K562 (cell line): ENCODE measurements at regions not wholly inside any gene's neighbourhood (a gene's known extent, or its start where the extent isn't known, plus 50 kb on each side); places are given as distances from the start of the nearest gene placed in this dataset.

Source experiments
- ATAC-seq: fragments of 200-7000 bp; cut with Tn5 transposase; 3 replicates; pipeline ENCODE4 v1.9.1; 2020; ENCODE audit warnings: moderate library complexity
- BruUV-seq: library from RNA; stranded (reverse); fragments of 400-500 nt; replicated peaks from 2 replicates; lab custom pipeline; 2021; lab: Mats Ljungman, UMichigan
- CTCF ChIA-PET: fragments of 300-600 bp; formaldehyde crosslinking; extraction: SDS; loops from one replicate; lab custom pipeline; 2021; ENCODE audit warnings: low intra/inter-chr PET ratio; lab: Yijun Ruan, JAX
- POLR2A ChIA-PET: fragments of 300-600, 350-650 bp; sonication (Branson Sonifier 250); formaldehyde crosslinking; extraction: SDS; loops from one replicate; lab custom pipeline; 2021; ENCODE audit warnings: antibody characterized with exemption, inconsistent platforms; lab: Yijun Ruan, JAX
- DNase-seq, 4 experiments: peaks; one replicate each; pipeline versions ENCODE4 v3.0.0 to v3.0.0-alpha.2; 2011 to 2018; ENCODE audit warnings: low spot score in 3 of 4, mixed read lengths in 3 of 4; ENCODE audit errors: extremely low read depth in 1 of 4
- FAIRE-seq: peaks from 2 replicates; lab custom pipeline; 2011; peaks lifted over from hg19 to GRCh38; lab: Jason Lieb, UNC
- H2AFZ ChIP-seq: 2 replicates; pipeline ENCODE4 v1.6.0; 2011; ENCODE audit warnings: low read depth, low read length, control low read depth, inconsistent platforms
- H3K27ac ChIP-seq: fragments of 200-600 bp; 3 replicates; pipeline ENCODE4 v1.8.0; 2011; ENCODE audit warnings: low read depth, mild to moderate bottlenecking, control low read depth, inconsistent platforms, low read length, moderate library complexity, mixed read lengths; ENCODE audit errors: extremely low read depth
- H3K27me3 ChIP-seq, 2 experiments: fragments of 300-600 bp in 1 of 2; 2 replicates in 1 of 2; 3 replicates in 1 of 2; pipeline versions ENCODE4 v1.6.0 to v1.8.0; 2011; ENCODE audit warnings: inconsistent platforms in 2 of 2, low read length in 2 of 2, mild to moderate bottlenecking in 1 of 2, mixed read lengths in 1 of 2, moderate library complexity in 1 of 2; ENCODE audit not compliant: control insufficient read depth in 2 of 2, insufficient read depth in 2 of 2
- H3K36me3 ChIP-seq: fragments of 300-600 bp; 3 replicates; pipeline ENCODE4 v1.8.0; 2011; ENCODE audit warnings: mild to moderate bottlenecking, low read length, inconsistent platforms; ENCODE audit not compliant: control insufficient read depth, insufficient read depth
- H3K4me1 ChIP-seq, 2 experiments: fragments of 200-600 bp in 1 of 2; replicated peaks in 1 of 2; 2 replicates in 1 of 2; 3 replicates in 1 of 2; pipeline versions ENCODE4 v1.5.1 to v1.8.0; 2011; ENCODE audit warnings: inconsistent platforms in 2 of 2, low read length in 2 of 2, mild to moderate bottlenecking in 1 of 2, mixed read lengths in 1 of 2, moderate library complexity in 1 of 2; ENCODE audit not compliant: control insufficient read depth in 2 of 2, insufficient read depth in 2 of 2
- H3K4me2 ChIP-seq: 2 replicates; pipeline ENCODE4 v1.6.1; 2011; ENCODE audit warnings: low read length, control low read depth, inconsistent platforms, mixed read lengths; ENCODE audit not compliant: insufficient read depth
- H3K4me3 ChIP-seq: fragments of 200-600 bp; sonication (generic), shearing (Covaris generic); 2 replicates; pipeline ENCODE4 v1.5.1; 2016; ENCODE audit warnings: control low read depth, inconsistent platforms
- H3K79me2 ChIP-seq: fragments of 200-600 bp; 3 replicates; pipeline ENCODE4 v1.8.0; 2011; ENCODE audit warnings: low read length, inconsistent platforms; ENCODE audit not compliant: control insufficient read depth, insufficient read depth
- H3K9ac ChIP-seq, 2 experiments: 2 replicates each; pipeline versions ENCODE4 v1.6.0 to v1.6.1; 2011; ENCODE audit warnings: low read depth in 2 of 2, low read length in 2 of 2, control low read depth in 1 of 2, inconsistent platforms in 1 of 2, mild to moderate bottlenecking in 1 of 2, mixed read lengths in 1 of 2; ENCODE audit not compliant: insufficient read depth in 1 of 2
- H3K9me1 ChIP-seq: one replicate; pipeline ENCODE4 v1.6.0; 2011; ENCODE audit warnings: inconsistent platforms, mild to moderate bottlenecking, low read length, moderate library complexity; ENCODE audit not compliant: control insufficient read depth, insufficient read depth
- H3K9me3 ChIP-seq: replicated peaks from 2 replicates; pipeline ENCODE4 v1.5.1; 2011; ENCODE audit warnings: low read depth, low read length, inconsistent platforms; ENCODE audit not compliant: control insufficient read depth, insufficient read depth
- H4K20me1 ChIP-seq: replicated peaks from 2 replicates; pipeline ENCODE4 v1.6.1; 2011; ENCODE audit warnings: low read length, inconsistent platforms, mixed read lengths; ENCODE audit not compliant: control insufficient read depth, insufficient read depth
- ESRRB ChIP-seq: fragments of 250-450 bp; sonication (Bioruptor Pico); IDR thresholded peaks from 2 replicates; pipeline ENCODE4 v1.5.0; 2020; ENCODE audit warnings: mild to moderate bottlenecking, moderate library complexity, borderline replicate concordance
- GATA2 ChIP-seq: sonication (generic); formaldehyde crosslinking; IDR thresholded peaks from 2 replicates; pipeline ENCODE4 v1.4.0; 2020; ENCODE audit warnings: mild to moderate bottlenecking, missing genetic modification reagents
- MAFF ChIP-seq: IDR thresholded peaks from 2 replicates; pipeline ENCODE4 v1.6.1; 2012; ENCODE audit warnings: low read length, improper control_type of control experiment
- PHF20 ChIP-seq: fragments of 450-650 bp; IDR thresholded peaks from 2 replicates; pipeline ENCODE4 v1.6.1; 2018; ENCODE audit not compliant: partially characterized antibody
- PML ChIP-seq: IDR thresholded peaks from 2 replicates; pipeline ENCODE4 v1.6.1; 2012; ENCODE audit warnings: low read length, inconsistent platforms
- RBM22 ChIP-seq: fragments of 200-400 bp; formaldehyde crosslinking; IDR thresholded peaks from 2 replicates; pipeline ENCODE4 v1.6.1; 2018; ENCODE audit warnings: low read length, low read depth; ENCODE audit not compliant: poor library complexity, severe bottlenecking
- SNAPC5 ChIP-seq: fragments of 250-450 bp; sonication (Bioruptor Pico); IDR thresholded peaks from 2 replicates; pipeline ENCODE4 v1.8.0; 2021; ENCODE audit warnings: moderate library complexity, mild to moderate bottlenecking, inconsistent platforms
- ZBTB17 ChIP-seq: fragments of 450-650 bp; formaldehyde crosslinking; IDR thresholded peaks from 2 replicates; pipeline ENCODE4 v1.4.0; 2020; ENCODE audit warnings: mild to moderate bottlenecking
- ZNF165 ChIP-seq: fragments of 250-450 bp; sonication (Bioruptor Pico); IDR thresholded peaks from 2 replicates; pipeline ENCODE4 v1.4.0; 2020; ENCODE audit warnings: borderline replicate concordance
- ZNF263 ChIP-seq: sonication (generic); formaldehyde crosslinking; IDR thresholded peaks from 2 replicates; pipeline ENCODE4 v1.8.0; 2022; ENCODE audit warnings: mild to moderate bottlenecking, missing genetic modification reagents, borderline replicate concordance
- in situ Hi-C: fragments of 300-500 bp; cut with MboI; formaldehyde crosslinking; loops from 4 replicates; pipeline ENCODE4 v1.15.0; 2018; ENCODE audit warnings: inconsistent platforms, mixed read lengths
- intact Hi-C: fragments of 100-400 bp; cut with micrococcal nuclease; formaldehyde crosslinking; loops from 2 replicates; pipeline ENCODE4 v1.14.2; 2022
- TF ChIP-seq, protein P1 (sequence below): fragments of 250-450 bp; sonication (Bioruptor Pico); IDR thresholded peaks from 2 replicates; pipeline ENCODE4 v1.4.0; 2020; ENCODE audit warnings: borderline replicate concordance

- intact Hi-C loops, result no loop called here
- Histone ChIP-seq H3K27me3 (no peaks in the 10 kb centered on the region), H2AFZ (no peak overlapping the region), H3K9me1 (no peaks in the 10 kb centered on the region), H3K4me3 (no peak overlapping the region), H3K36me3 (no peaks in the 10 kb centered on the region), H3K4me1 (no peaks in the 10 kb centered on the region), H4K20me1 (no peaks in the 10 kb centered on the region), H3K79me2 (no peaks in the 10 kb centered on the region), H3K9ac (no peak overlapping the region), H3K9me3 (no peaks in the 10 kb centered on the region), H3K4me2 (no peak overlapping the region), H3K27ac (no peak overlapping the region)
- CTCF ChIA-PET, result no interaction called here
- FAIRE-seq, result no peak
- in situ Hi-C loops, result no loop called here
- no peak for ATAC-seq
- BruUV-seq, result no TSS peak
- no peak for DNase-seq
- POLR2A ChIA-PET, result no interaction called here
- TF ChIP-seq, protein P1, sequence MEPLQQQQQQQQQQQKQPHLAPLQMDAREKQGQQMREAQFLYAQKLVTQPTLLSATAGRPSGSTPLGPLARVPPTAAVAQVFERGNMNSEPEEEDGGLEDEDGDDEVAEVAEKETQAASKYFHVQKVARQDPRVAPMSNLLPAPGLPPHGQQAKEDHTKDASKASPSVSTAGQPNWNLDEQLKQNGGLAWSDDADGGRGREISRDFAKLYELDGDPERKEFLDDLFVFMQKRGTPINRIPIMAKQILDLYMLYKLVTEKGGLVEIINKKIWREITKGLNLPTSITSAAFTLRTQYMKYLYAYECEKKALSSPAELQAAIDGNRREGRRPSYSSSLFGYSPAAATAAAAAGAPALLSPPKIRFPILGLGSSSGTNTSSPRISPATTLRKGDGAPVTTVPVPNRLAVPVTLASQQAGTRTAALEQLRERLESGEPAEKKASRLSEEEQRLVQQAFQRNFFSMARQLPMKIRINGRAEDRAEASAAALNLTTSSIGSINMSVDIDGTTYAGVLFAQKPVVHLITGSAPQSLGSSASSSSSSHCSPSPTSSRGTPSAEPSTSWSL (CRISPR knock-in tag), result no peak
- TF ChIP-seq ZNF165 (no peak), ZNF263 (CRISPR knock-in tag) (no peak), SNAPC5 (CRISPR knock-in tag) (no peak), GATA2 (no peak), ZBTB17 (CRISPR knock-in tag) (no peak), PML (no peak), ESRRB (CRISPR knock-in tag) (no peak), MAFF (no peak), PHF20 (no peak), RBM22 (no peak)
Measured at GRCh38 chr14:83425138-83425537, 1891.5 kb upstream of the SEL1L start.
